SK-N-SH treated with all-trans-retinoic acid at 6 μM for 48 hours (cell line): ENCODE measurements at regions not wholly inside any gene's neighbourhood (a gene's known extent, or its start where the extent isn't known, plus 50 kb on each side); places are given as distances from the start of the nearest gene placed in this dataset.

ENCODE experiments used
- ISL1 ChIP-seq: fragments of 250-450 bp; sonication (Bioruptor Pico); IDR thresholded peaks from 2 replicates; pipeline ENCODE4 v2.1.2; 2022; ENCODE audit warnings: mild to moderate bottlenecking, moderate library complexity
- OSR1 ChIP-seq: fragments of 250-450 bp; sonication (Bioruptor Pico); IDR thresholded peaks from 2 replicates; pipeline ENCODE4 v1.8.0; 2022; ENCODE audit warnings: moderate library complexity, mild to moderate bottlenecking, inconsistent platforms
- POU6F1 ChIP-seq: fragments of 250-450 bp; sonication (Bioruptor Pico); IDR thresholded peaks from 2 replicates; pipeline ENCODE4 v1.8.0; 2021; ENCODE audit warnings: low read depth, mild to moderate bottlenecking, moderate library complexity, borderline replicate concordance
- ZC3H10 ChIP-seq: fragments of 250-450 bp; sonication (Bioruptor Pico); IDR thresholded peaks from 2 replicates; pipeline ENCODE4 v1.5.1; 2021; ENCODE audit warnings: mild to moderate bottlenecking, moderate library complexity

GRCh38 chr10:60439641-60440040, 50.0 kb upstream of the ANK3 start (continued):
- TF ChIP-seq POU6F1 (no peak), OSR1 (CRISPR knock-in tag) (no peak), ZC3H10 (CRISPR knock-in tag) (no peak), ISL1 (CRISPR knock-in tag) (no peak)
